H1 (cell line): ENCODE measurements at regions not wholly inside any gene's neighbourhood (a gene's known extent, or its start where the extent isn't known, plus 50 kb on each side); places are given as distances from the start of the nearest gene placed in this dataset.

Experiments
- CBX5 ChIP-seq: fragments of 300-800, 300-1000 bp; sonication (generic); IDR thresholded peaks from 2 replicates; pipeline ENCODE4 v1.7.1; 2016; ENCODE audit warnings: antibody characterized with exemption, low read length, low read depth
- CBX8 ChIP-seq: fragments of 300-800, 300-1000 bp; sonication (generic); IDR thresholded peaks from 2 replicates; pipeline ENCODE4 v1.7.1; 2016; ENCODE audit warnings: low read depth, low read length, borderline replicate concordance
- CTBP2 ChIP-seq: IDR thresholded peaks from 2 replicates; pipeline ENCODE4 v1.7.0; 2011; ENCODE audit warnings: borderline replicate concordance, mild to moderate bottlenecking, moderate library complexity, mixed read lengths, low read length; ENCODE audit not compliant: insufficient read depth, insufficient read length
- GABPA ChIP-seq: IDR thresholded peaks from 2 replicates; pipeline ENCODE4 v1.6.1; 2011; ENCODE audit warnings: mild to moderate bottlenecking, low read length, moderate library complexity, borderline replicate concordance; ENCODE audit not compliant: insufficient read depth
- JUND ChIP-seq: IDR thresholded peaks from 2 replicates; pipeline ENCODE4 v1.6.1; 2011; ENCODE audit warnings: mild to moderate bottlenecking, improper control_type of control experiment, low read length
- KDM4A ChIP-seq: IDR thresholded peaks from one replicate; pipeline ENCODE4 v1.7.1; 2012; ENCODE audit warnings: low read depth, mild to moderate bottlenecking, moderate library complexity, low read length, inconsistent platforms; ENCODE audit not compliant: severe bottlenecking
- NRF1 ChIP-seq: IDR thresholded peaks from 2 replicates; pipeline ENCODE4 v1.6.1; 2011; ENCODE audit warnings: mild to moderate bottlenecking, low read depth, low read length, improper control_type of control experiment
- POLR2A ChIP-seq, 2 experiments: IDR thresholded peaks; 1 replicate in 1 of 2; 2 replicates in 1 of 2; pipeline ENCODE4 v1.6.1; 2011; ENCODE audit warnings: low read depth in 2 of 2, low read length in 2 of 2, mild to moderate bottlenecking in 2 of 2; ENCODE audit errors: control extremely low read depth in 1 of 2
- USF2 ChIP-seq: IDR thresholded peaks from 2 replicates; pipeline ENCODE4 v1.6.1; 2011; ENCODE audit warnings: low read length, improper control_type of control experiment
- TF ChIP-seq, protein P1 (sequence below): fragments of 300-600 bp; sonication (generic); IDR thresholded peaks from 2 replicates; pipeline ENCODE4 v1.7.1; 2012; ENCODE audit warnings: low read length, moderate library complexity, mild to moderate bottlenecking, inconsistent platforms; ENCODE audit not compliant: insufficient replicate concordance

DNA sequence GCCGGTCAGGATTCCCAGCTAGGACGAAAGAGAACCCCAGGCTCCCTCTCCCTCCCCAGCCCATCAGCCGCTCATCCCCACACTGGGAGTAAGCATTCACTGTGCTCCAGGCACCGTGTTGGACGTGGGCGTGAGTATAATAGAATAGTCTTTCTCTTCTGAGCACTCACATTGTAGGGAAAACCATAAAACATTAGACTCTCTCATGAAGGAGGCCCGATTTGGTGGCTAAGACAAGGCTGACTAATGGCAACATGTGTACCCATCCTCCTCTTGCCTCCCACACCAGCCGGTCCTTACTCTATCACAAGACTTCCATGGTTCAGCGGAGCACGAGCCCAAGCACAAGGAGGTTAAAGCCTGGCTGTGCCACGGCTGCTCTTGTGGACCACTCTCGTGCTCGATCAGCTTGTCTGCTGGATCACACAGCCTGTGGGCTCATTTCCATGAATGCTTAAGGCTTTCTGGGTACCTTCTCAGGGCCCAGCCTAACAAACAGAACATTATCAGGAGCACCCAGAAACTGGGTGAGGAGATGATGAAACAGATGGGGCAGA lies 540.9 kb upstream of the RAB6C start (continued):
- TF ChIP-seq, protein P1, sequence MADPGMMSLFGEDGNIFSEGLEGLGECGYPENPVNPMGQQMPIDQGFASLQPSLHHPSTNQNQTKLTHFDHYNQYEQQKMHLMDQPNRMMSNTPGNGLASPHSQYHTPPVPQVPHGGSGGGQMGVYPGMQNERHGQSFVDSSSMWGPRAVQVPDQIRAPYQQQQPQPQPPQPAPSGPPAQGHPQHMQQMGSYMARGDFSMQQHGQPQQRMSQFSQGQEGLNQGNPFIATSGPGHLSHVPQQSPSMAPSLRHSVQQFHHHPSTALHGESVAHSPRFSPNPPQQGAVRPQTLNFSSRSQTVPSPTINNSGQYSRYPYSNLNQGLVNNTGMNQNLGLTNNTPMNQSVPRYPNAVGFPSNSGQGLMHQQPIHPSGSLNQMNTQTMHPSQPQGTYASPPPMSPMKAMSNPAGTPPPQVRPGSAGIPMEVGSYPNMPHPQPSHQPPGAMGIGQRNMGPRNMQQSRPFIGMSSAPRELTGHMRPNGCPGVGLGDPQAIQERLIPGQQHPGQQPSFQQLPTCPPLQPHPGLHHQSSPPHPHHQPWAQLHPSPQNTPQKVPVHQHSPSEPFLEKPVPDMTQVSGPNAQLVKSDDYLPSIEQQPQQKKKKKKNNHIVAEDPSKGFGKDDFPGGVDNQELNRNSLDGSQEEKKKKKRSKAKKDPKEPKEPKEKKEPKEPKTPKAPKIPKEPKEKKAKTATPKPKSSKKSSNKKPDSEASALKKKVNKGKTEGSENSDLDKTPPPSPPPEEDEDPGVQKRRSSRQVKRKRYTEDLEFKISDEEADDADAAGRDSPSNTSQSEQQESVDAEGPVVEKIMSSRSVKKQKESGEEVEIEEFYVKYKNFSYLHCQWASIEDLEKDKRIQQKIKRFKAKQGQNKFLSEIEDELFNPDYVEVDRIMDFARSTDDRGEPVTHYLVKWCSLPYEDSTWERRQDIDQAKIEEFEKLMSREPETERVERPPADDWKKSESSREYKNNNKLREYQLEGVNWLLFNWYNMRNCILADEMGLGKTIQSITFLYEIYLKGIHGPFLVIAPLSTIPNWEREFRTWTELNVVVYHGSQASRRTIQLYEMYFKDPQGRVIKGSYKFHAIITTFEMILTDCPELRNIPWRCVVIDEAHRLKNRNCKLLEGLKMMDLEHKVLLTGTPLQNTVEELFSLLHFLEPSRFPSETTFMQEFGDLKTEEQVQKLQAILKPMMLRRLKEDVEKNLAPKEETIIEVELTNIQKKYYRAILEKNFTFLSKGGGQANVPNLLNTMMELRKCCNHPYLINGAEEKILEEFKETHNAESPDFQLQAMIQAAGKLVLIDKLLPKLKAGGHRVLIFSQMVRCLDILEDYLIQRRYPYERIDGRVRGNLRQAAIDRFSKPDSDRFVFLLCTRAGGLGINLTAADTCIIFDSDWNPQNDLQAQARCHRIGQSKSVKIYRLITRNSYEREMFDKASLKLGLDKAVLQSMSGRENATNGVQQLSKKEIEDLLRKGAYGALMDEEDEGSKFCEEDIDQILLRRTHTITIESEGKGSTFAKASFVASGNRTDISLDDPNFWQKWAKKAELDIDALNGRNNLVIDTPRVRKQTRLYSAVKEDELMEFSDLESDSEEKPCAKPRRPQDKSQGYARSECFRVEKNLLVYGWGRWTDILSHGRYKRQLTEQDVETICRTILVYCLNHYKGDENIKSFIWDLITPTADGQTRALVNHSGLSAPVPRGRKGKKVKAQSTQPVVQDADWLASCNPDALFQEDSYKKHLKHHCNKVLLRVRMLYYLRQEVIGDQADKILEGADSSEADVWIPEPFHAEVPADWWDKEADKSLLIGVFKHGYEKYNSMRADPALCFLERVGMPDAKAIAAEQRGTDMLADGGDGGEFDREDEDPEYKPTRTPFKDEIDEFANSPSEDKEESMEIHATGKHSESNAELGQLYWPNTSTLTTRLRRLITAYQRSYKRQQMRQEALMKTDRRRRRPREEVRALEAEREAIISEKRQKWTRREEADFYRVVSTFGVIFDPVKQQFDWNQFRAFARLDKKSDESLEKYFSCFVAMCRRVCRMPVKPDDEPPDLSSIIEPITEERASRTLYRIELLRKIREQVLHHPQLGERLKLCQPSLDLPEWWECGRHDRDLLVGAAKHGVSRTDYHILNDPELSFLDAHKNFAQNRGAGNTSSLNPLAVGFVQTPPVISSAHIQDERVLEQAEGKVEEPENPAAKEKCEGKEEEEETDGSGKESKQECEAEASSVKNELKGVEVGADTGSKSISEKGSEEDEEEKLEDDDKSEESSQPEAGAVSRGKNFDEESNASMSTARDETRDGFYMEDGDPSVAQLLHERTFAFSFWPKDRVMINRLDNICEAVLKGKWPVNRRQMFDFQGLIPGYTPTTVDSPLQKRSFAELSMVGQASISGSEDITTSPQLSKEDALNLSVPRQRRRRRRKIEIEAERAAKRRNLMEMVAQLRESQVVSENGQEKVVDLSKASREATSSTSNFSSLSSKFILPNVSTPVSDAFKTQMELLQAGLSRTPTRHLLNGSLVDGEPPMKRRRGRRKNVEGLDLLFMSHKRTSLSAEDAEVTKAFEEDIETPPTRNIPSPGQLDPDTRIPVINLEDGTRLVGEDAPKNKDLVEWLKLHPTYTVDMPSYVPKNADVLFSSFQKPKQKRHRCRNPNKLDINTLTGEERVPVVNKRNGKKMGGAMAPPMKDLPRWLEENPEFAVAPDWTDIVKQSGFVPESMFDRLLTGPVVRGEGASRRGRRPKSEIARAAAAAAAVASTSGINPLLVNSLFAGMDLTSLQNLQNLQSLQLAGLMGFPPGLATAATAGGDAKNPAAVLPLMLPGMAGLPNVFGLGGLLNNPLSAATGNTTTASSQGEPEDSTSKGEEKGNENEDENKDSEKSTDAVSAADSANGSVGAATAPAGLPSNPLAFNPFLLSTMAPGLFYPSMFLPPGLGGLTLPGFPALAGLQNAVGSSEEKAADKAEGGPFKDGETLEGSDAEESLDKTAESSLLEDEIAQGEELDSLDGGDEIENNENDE = no peak
- TF ChIP-seq KDM4A (no peak), CBX5 (no peak), POLR2A (IDR thresholded peaks at IDR 0.05; ENCODE audit: control extremely low read depth in 1 of 2, low read depth in 2 of 2, low read length in 2 of 2) (no peak), USF2 (no peak), CBX8 (no peak), JUND (no peak), GABPA (no peak), CTBP2 (no peak), NRF1 (no peak)
